ENCODE measurements at regions not wholly inside any gene's neighbourhood (a gene's known extent, or its start where the extent isn't known, plus 50 kb on each side); places are given as distances from the start of the nearest gene placed in this dataset.

GRCh38 chr12:30345744-30346471 lies 349.8 kb downstream of the IPO8 start:
- CTCF ChIA-PET = no interaction called here
- no peak for TF ChIP-seq ZNF621 (tag by site-specific recombination; IDR thresholded peaks at IDR 0.05)
- TF ChIP-seq ZNF223 (tag by site-specific recombination; IDR thresholded peaks at IDR 0.05) = no peak
- no peak for TF ChIP-seq ZNF169 (tag by site-specific recombination; IDR thresholded peaks at IDR 0.05)
- TF ChIP-seq ZFHX2 (tag by site-specific recombination; conservative IDR thresholded peaks at IDR 0.05) = no peak
- TF ChIP-seq ZNF202 (tag by site-specific recombination; IDR thresholded peaks at IDR 0.05; ENCODE audit: borderline replicate concordance) = no peak
- no peak for TF ChIP-seq MYNN (tag by site-specific recombination; IDR thresholded peaks at IDR 0.05; ENCODE audit: borderline replicate concordance)
- no peak for TF ChIP-seq ZFP3 (tag by site-specific recombination; IDR thresholded peaks at IDR 0.05; ENCODE audit: low read depth)
- TF ChIP-seq, protein P1, sequence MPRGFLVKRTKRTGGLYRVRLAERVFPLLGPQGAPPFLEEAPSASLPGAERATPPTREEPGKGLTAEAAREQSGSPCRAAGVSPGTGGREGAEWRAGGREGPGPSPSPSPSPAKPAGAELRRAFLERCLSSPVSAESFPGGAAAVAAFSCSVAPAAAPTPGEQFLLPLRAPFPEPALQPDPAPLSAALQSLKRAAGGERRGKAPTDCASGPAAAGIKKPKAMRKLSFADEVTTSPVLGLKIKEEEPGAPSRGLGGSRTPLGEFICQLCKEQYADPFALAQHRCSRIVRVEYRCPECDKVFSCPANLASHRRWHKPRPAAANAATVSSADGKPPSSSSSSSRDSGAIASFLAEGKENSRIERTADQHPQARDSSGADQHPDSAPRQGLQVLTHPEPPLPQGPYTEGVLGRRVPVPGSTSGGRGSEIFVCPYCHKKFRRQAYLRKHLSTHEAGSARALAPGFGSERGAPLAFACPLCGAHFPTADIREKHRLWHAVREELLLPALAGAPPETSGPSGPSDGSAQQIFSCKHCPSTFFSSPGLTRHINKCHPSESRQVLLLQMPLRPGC (tag by site-specific recombination; IDR thresholded peaks at IDR 0.05) = no peak
- TF ChIP-seq ZNF404 (tag by site-specific recombination; IDR thresholded peaks at IDR 0.05) = no peak
- TF ChIP-seq, protein P2, sequence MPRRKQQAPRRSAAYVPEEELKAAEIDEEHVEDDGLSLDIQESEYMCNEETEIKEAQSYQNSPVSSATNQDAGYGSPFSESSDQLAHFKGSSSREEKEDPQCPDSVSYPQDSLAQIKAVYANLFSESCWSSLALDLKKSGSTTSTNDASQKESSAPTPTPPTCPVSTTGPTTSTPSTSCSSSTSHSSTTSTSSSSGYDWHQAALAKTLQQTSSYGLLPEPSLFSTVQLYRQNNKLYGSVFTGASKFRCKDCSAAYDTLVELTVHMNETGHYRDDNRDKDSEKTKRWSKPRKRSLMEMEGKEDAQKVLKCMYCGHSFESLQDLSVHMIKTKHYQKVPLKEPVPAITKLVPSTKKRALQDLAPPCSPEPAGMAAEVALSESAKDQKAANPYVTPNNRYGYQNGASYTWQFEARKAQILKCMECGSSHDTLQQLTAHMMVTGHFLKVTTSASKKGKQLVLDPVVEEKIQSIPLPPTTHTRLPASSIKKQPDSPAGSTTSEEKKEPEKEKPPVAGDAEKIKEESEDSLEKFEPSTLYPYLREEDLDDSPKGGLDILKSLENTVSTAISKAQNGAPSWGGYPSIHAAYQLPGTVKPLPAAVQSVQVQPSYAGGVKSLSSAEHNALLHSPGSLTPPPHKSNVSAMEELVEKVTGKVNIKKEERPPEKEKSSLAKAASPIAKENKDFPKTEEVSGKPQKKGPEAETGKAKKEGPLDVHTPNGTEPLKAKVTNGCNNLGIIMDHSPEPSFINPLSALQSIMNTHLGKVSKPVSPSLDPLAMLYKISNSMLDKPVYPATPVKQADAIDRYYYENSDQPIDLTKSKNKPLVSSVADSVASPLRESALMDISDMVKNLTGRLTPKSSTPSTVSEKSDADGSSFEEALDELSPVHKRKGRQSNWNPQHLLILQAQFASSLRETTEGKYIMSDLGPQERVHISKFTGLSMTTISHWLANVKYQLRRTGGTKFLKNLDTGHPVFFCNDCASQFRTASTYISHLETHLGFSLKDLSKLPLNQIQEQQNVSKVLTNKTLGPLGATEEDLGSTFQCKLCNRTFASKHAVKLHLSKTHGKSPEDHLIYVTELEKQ (tag by site-specific recombination; IDR thresholded peaks at IDR 0.05; ENCODE audit: borderline replicate concordance) = no peak
- no peak for TF ChIP-seq ZNF391 (tag by site-specific recombination; IDR thresholded peaks at IDR 0.05; ENCODE audit: borderline replicate concordance, low read depth)
- TF ChIP-seq ZSCAN30 (tag by site-specific recombination; IDR thresholded peaks at IDR 0.05) = no peak
- TF ChIP-seq, protein P3, sequence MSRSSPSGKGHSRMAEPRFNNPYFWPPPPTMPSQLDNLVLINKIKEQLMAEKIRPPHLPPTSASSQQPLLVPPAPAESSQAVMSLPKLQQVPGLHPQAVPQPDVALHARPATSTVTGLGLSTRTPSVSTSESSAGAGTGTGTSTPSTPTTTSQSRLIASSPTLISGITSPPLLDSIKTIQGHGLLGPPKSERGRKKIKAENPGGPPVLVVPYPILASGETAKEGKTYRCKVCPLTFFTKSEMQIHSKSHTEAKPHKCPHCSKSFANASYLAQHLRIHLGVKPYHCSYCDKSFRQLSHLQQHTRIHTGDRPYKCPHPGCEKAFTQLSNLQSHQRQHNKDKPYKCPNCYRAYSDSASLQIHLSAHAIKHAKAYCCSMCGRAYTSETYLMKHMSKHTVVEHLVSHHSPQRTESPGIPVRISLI (tag by site-specific recombination; IDR thresholded peaks at IDR 0.05) = no peak
- no peak for TF ChIP-seq ZNF146 (tag by site-specific recombination; IDR thresholded peaks at IDR 0.05)
- TF ChIP-seq ZNF211 (tag by site-specific recombination; IDR thresholded peaks at IDR 0.05; ENCODE audit: low read depth) = no peak
- TF ChIP-seq, protein P4, sequence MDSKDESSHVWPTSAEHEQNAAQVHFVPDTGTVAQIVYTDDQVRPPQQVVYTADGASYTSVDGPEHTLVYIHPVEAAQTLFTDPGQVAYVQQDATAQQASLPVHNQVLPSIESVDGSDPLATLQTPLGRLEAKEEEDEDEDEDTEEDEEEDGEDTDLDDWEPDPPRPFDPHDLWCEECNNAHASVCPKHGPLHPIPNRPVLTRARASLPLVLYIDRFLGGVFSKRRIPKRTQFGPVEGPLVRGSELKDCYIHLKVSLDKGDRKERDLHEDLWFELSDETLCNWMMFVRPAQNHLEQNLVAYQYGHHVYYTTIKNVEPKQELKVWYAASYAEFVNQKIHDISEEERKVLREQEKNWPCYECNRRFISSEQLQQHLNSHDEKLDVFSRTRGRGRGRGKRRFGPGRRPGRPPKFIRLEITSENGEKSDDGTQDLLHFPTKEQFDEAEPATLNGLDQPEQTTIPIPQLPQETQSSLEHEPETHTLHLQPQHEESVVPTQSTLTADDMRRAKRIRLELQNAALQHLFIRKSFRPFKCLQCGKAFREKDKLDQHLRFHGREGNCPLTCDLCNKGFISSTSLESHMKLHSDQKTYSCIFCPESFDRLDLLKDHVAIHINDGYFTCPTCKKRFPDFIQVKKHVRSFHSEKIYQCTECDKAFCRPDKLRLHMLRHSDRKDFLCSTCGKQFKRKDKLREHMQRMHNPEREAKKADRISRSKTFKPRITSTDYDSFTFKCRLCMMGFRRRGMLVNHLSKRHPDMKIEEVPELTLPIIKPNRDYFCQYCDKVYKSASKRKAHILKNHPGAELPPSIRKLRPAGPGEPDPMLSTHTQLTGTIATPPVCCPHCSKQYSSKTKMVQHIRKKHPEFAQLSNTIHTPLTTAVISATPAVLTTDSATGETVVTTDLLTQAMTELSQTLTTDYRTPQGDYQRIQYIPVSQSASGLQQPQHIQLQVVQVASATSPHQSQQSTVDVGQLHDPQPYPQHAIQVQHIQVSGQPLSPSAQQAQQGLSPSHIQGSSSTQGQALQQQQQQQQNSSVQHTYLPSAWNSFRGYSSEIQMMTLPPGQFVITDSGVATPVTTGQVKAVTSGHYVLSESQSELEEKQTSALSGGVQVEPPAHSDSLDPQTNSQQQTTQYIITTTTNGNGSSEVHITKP (tag by site-specific recombination; IDR thresholded peaks at IDR 0.05) = no peak
- no peaks in the 10 kb centered on the region for H3K4me1 ChIP-seq (ENCODE audit: control insufficient read depth, insufficient read depth, low read length)
- no peak overlapping the region for H3K27ac ChIP-seq (ENCODE audit: extremely low read depth, low read depth, low read length)
- POLR2A ChIA-PET = no interaction called here
- no peak overlapping the region for H3K4me3 ChIP-seq (ENCODE audit: low read depth, low read length)
- no peaks in the 10 kb centered on the region for H3K9me3 ChIP-seq (ENCODE audit: control insufficient read depth, insufficient read depth, low read depth, low read length)
- no peaks in the 10 kb centered on the region for H3K36me3 ChIP-seq (ENCODE audit: control insufficient read depth in 2 of 2, insufficient read depth in 1 of 2, low read length in 2 of 2)

Measured in HEK293 (cell line).